Endothelial cell of umbilical vein (primary cell): ENCODE measurements at regions not wholly inside any gene's neighbourhood (a gene's known extent, or its start where the extent isn't known, plus 50 kb on each side); places are given as distances from the start of the nearest gene placed in this dataset.

Experiments used
- MAX ChIP-seq: IDR thresholded peaks from 2 replicates; pipeline ENCODE4 v1.6.1; 2011; ENCODE audit not compliant: insufficient read depth, insufficient read length
- POLR2A ChIP-seq: IDR thresholded peaks from 2 replicates; pipeline ENCODE4 v1.6.1; 2012; ENCODE audit warnings: low read depth, mild to moderate bottlenecking, control low read depth, low read length

DNA sequence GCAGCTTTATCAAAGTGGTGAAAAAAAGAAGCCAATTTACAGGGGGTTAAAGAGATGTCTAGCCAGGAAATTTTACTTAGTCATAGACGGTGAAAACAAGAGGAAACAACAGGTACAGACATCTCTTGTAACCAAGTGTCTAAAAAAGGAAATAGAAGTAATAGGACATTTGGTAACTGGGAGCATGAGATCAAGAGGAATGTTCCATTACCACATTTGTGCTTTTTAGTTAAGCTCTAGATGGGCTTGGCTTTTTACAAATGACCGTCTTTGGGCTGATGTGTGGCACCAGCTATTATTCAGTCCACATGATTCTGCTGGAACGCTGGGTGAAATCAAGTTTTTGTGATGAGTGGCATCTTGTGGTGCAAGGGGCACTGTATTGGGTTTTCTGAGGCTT lies 179.5 kb downstream of the SMIM20 start:
- no peak for TF ChIP-seq POLR2A
- no peak for TF ChIP-seq MAX
